NCI-H2081 (cell line): ENCODE measurements at regions not wholly inside any gene's neighbourhood (a gene's known extent, or its start where the extent isn't known, plus 50 kb on each side); places are given as distances from the start of the nearest gene placed in this dataset.

Source experiments
- DNase-seq, 2 experiments: peaks; one replicate each; lab custom pipeline; 2025; lab: John Stamatoyannopoulos, UW

DNA sequence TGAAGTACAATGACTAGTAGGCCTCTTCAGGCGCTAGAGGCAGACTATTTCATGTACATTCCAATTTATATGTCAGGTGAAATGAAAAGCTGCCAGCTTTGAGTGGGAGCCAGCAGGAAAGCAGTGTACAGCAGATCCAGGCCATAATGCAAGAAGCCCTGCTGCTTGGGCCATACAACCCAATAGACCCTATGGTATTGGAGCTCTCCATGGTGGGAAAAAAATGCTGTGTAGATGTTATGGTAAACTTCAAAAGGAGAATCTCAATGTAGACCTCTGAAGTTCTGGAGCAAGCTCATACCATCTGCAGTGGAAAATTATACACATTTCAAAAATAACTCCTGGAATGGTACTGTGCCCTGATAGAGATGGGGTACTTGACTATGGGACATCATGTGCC, 71.5 kb upstream of the CD82 start:
- DNase-seq = no peak

DNA sequence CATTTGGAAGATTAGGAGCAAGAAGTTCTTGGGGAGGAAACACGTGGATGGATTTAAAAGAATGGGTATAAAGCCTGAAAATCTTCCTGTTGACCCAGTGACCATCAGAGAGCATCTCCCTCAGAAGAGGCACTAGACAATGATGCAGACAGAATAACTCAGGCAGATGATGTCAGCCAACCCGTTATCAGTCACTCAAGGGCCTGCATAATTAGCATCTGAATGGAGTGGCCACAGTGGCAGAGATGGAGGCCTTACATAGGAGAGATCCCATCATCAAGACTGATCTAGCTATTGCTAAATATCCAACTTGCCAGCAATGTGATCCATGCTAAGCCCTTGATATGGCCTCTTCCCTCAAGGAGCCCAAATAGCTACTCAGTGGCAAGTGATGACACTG, 70.7 kb upstream of the CD82 start:
- no peak for DNase-seq

GRCh38 chr11:44496391-44496790, 69.1 kb upstream of the CD82 start:
- no peak for DNase-seq

- DNase-seq = no peak
These were observed 67.2 kb upstream of the CD82 start for GRCh38 chr11:44498089-44498871.

DNA sequence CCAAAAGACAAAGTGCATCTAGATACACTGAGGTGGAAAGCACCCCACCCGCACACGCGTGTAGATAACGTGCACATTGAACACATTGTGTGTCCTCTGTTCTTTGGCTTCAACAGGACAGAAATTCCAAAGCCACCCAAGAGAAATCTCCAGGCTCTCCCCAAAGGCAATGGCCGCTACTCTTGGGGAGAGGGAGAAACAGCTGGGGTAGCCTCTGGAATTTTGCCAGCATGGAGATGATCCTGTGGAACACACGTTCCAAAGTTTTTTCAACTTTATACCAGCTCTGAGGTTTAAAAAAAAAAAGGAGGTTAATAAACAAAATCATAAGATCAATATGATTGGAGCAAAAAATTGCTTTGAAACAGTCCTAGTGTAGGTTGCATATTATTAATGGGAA, 63.0 kb upstream of the CD82 start:
- no peak for DNase-seq

- DNase-seq = no peak
These were observed 59.8 kb upstream of the CD82 start for GRCh38 chr11:44505581-44506054.

DNA sequence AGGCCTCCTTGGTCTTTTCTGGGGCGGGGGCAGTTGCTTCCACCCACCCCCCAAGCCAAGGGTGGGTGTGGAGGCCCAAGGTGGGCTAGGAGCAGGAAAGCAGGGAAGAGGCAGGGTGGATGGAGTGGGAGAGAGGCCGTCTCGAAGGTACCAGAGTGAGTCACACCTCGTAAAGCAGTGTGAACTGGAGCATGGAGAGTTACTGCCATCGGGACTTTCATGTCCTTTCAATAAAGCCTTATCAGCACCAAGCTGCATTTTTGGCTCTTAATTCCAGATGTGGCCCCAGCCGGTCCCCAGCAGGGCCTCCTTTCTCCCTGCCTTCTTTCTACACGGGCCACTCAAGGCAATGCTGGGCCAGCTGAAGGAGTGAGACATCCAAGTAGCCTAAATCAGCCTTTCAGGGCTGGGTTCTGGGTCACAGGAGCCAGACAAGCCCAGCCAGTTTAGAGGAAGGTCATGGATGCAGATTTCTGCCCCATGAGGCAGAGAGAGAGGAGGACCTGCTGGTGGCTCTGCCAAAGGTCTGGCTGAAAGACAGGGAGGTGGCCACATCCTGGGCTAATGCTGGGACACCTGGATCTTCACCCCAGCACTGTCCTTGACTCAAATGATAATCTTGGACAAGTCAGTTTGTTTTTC, 59.0 kb upstream of the CD82 start:
- DNase-seq = no peak

DNA sequence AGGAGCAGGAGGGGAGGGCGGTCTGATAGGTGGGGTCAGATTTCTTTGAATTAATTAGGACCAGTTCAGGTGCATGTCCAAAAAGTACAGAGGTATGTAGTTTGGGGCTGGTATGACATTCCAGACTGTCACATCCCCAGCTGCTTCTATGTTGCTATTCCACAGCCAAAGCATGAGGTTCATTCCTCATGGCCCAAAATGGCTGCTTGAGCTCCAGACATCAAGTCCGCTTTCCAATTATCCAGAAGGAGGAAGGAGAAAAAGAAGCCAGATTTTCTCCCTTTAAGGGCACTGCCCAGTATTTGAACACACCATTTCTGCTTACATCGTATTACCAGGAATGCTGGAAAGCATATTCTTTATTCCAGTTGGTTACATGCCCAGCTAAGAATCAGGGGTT, 58.0 kb upstream of the CD82 start:
- DNase-seq = no peak

DNA sequence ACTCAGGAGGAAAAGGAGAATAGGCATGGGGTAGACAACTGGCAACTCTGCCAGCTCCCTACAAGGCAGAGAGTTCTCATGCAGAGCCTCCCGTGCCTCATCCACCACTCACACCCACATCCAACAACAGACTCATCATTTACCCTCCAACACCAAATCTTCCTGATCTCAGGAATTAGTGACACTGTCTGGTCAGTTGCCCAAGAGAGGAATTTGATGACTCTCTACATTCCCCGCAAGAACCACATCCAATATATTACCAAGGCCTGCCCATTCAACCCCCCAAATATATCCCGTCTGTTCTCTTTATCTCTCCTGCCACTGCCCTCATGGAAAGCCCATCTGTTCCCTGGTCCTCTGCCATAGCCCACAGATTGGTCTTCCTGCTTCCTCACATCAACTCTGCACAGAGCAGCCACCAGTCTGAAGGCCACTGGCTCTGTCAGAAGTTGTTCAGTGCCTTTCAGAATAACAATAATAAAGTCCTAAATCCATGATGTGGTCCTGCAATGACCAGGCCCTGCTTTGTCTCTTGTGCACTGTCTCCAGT, 57.5 kb upstream of the CD82 start:
- no peak for DNase-seq

GRCh38 chr11:44509296-44509695, 56.2 kb upstream of the CD82 start:
- DNase-seq = no peak

- DNase-seq = no peak
These were observed 55.1 kb upstream of the CD82 start for GRCh38 chr11:44510372-44510771.

- no peak for DNase-seq
These were observed 52.6 kb upstream of the CD82 start for GRCh38 chr11:44512818-44513217.

- no peak for DNase-seq
These were observed 50.4 kb upstream of the CD82 start for GRCh38 chr11:44515048-44515447.
